Prostate gland (tissue), 2 donors: ENCODE measurements at regions not wholly inside any gene's neighbourhood (a gene's known extent, or its start where the extent isn't known, plus 50 kb on each side); places are given as distances from the start of the nearest gene placed in this dataset.

Source experiments
- CTCF ChIP-seq, 4 experiments: fragments of 200-600 bp in 2 of 4; fragments of 450-650 bp in 2 of 4; sonication (generic) in 2 of 4; IDR thresholded peaks; 1 replicate in 3 of 4; 2 replicates in 1 of 4; pipeline ENCODE4 v1.5.1; 2016 to 2019; ENCODE audit warnings: antibody characterized with exemption in 4 of 4, mild to moderate bottlenecking in 2 of 4, moderate library complexity in 2 of 4
- POLR2AphosphoS5 ChIP-seq: sonication (generic); formaldehyde crosslinking; IDR thresholded peaks from one replicate; pipeline ENCODE4 v1.6.1; 2017; ENCODE audit warnings: antibody characterized with exemption

- no peak for TF ChIP-seq CTCF (IDR thresholded peaks at IDR 0.05)
- TF ChIP-seq POLR2AphosphoS5, result no peak
Measured at GRCh38 chr5:34485768-34486030, 170.4 kb upstream of the RAI14 start.
